IPS-NIHi11 (cell line): ENCODE measurements at regions not wholly inside any gene's neighbourhood (a gene's known extent, or its start where the extent isn't known, plus 50 kb on each side); places are given as distances from the start of the nearest gene placed in this dataset.
A peak's percentile ranks its signal among the peaks of the same experiment; 100 is the strongest.

Source experiments
- DNase-seq: peaks from one replicate; pipeline ENCODE4 v3.0.0; 2012; ENCODE audit warnings: mixed read lengths, low spot score

GRCh38 chr1:103250441-103250861 lies 142.1 kb upstream of the COL11A1 start:
- peak; percentile 55 for DNase-seq

GRCh38 chr1:103248417-103249102 lies 140.2 kb upstream of the COL11A1 start:
- no peak for DNase-seq

- no peak for DNase-seq
Observed at GRCh38 chr1:103247517-103247916, 139.2 kb upstream of the COL11A1 start.

GRCh38 chr1:103243481-103243880 lies 135.2 kb upstream of the COL11A1 start:
- DNase-seq, result no peak

GRCh38 chr1:103239034-103239433 lies 130.7 kb upstream of the COL11A1 start:
- DNase-seq, result no peak

- DNase-seq, result no peak
Observed at GRCh38 chr1:103230061-103230460, 121.7 kb upstream of the COL11A1 start.

- no peak for DNase-seq
Observed at GRCh38 chr1:103220631-103221041, 112.3 kb upstream of the COL11A1 start.

- no peak for DNase-seq
Observed at GRCh38 chr1:103218821-103219220, 110.5 kb upstream of the COL11A1 start.

- no peak for DNase-seq
Observed at GRCh38 chr1:103218369-103218768, 110.0 kb upstream of the COL11A1 start.

- no peak for DNase-seq
Observed at GRCh38 chr1:103211073-103211472, 102.8 kb upstream of the COL11A1 start.

- no peak for DNase-seq
Observed at GRCh38 chr1:103208844-103209243, 100.5 kb upstream of the COL11A1 start.

GRCh38 chr1:103199001-103199400 lies 90.7 kb upstream of the COL11A1 start:
- no peak for DNase-seq

- DNase-seq, result no peak
Observed at GRCh38 chr1:103198076-103198475, 89.8 kb upstream of the COL11A1 start.

GRCh38 chr1:103197216-103197615 lies 88.9 kb upstream of the COL11A1 start:
- no peak for DNase-seq

GRCh38 chr1:103194984-103195383 lies 86.7 kb upstream of the COL11A1 start:
- DNase-seq, result no peak

- DNase-seq, result no peak
Observed at GRCh38 chr1:103194060-103194459, 85.7 kb upstream of the COL11A1 start.

GRCh38 chr1:103191327-103191726 lies 83.0 kb upstream of the COL11A1 start:
- no peak for DNase-seq

GRCh38 chr1:103190766-103191165 lies 82.4 kb upstream of the COL11A1 start:
- DNase-seq, result no peak

GRCh38 chr1:103187673-103188072 lies 79.4 kb upstream of the COL11A1 start:
- no peak for DNase-seq

GRCh38 chr1:103180660-103181059 lies 72.3 kb upstream of the COL11A1 start:
- DNase-seq, result no peak

GRCh38 chr1:103177108-103177775 lies 68.9 kb upstream of the COL11A1 start:
- DNase-seq, result no peak

GRCh38 chr1:103171041-103171590 lies 62.8 kb upstream of the COL11A1 start:
- DNase-seq, result no peak

- no peak for DNase-seq
Observed at GRCh38 chr1:103170609-103171008, 62.3 kb upstream of the COL11A1 start.
